ENCODE measurements at regions not wholly inside any gene's neighbourhood (a gene's known extent, or its start where the extent isn't known, plus 50 kb on each side); places are given as distances from the start of the nearest gene placed in this dataset.

DNA sequence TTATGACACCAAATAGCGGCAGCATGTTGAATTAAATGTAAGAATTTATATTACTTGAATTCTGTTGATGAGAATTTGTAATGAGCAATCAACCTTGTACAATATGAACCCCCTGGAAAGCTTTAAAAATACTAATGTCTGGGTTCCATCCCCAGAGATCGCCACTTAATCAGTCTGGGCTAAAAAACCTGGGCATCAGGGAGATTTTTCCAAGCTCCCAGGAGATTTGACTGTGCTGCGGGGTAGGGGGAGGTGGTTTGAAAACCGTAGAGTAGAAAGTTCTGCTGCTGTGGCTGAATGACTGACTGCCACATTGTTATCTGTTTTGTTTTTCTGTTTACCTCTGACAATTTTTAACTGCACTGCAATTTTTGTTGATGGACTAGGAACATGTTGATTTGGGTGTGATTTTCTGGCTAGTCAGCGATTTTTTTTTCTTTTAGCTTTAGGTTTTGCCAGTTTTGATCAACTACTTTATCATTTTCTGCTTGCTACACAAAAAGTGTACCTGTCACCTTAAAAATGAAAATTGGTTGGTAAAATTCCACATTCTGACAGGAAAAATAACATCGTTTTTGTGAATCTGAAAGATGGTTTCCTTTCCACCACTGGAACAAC lies 79.3 kb downstream of the PCTP start:
- Histone ChIP-seq H3K27ac (no peak overlapping the region), H3K4me3 (no peak overlapping the region), H3K27me3 (no peaks in the 10 kb centered on the region), H3K9me3 (no peaks in the 10 kb centered on the region), H3K4me1 (no peaks in the 10 kb centered on the region), H3K36me3 (no peaks in the 10 kb centered on the region)
- DNase-seq (ENCODE audit: low spot score in 2 of 2), result no peak
- intact Hi-C loops (cut with DNase I), result no loop called here
- TF ChIP-seq, protein P1, sequence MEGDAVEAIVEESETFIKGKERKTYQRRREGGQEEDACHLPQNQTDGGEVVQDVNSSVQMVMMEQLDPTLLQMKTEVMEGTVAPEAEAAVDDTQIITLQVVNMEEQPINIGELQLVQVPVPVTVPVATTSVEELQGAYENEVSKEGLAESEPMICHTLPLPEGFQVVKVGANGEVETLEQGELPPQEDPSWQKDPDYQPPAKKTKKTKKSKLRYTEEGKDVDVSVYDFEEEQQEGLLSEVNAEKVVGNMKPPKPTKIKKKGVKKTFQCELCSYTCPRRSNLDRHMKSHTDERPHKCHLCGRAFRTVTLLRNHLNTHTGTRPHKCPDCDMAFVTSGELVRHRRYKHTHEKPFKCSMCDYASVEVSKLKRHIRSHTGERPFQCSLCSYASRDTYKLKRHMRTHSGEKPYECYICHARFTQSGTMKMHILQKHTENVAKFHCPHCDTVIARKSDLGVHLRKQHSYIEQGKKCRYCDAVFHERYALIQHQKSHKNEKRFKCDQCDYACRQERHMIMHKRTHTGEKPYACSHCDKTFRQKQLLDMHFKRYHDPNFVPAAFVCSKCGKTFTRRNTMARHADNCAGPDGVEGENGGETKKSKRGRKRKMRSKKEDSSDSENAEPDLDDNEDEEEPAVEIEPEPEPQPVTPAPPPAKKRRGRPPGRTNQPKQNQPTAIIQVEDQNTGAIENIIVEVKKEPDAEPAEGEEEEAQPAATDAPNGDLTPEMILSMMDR (IDR thresholded peaks at IDR 0.05), result no peak

DNA sequence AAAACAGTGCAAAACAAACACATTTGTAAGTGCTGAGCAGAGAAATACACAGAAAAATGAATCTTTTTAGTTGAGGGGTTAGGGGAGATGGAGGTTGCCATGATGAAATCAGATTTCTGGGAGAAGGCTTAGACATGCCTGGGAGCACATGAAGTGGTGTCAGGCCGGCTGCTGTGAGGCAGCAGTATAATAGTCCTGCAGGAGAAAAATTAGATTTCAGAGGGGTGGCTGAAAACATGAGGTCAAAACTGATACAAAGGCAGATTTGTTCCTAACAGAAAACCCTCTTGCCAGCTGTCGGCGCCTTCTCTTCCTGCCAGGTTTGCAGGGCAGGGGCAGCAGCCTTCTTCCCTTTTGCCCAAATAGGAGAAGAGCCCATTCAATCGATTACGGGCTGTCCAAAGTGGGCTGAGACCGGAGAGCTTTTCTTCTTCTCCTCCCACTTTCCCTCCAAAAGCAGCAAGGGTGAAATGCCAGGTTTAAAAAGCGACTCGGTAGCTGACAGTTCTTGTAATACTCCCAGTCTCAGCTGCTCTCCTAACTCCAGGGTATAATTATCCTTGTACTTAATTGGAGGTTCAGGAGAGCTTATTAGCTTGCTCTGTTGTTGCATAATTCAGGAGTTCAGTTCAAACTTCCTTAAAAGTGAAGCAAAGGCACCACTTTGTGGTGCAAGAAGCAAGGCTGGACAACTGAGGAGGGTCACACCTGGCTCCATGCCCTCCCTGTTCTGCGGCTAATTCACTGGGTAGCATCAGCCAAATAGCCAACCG lies 80.0 kb downstream of the PCTP start:
- no peaks in the 10 kb centered on the region for H3K4me1 ChIP-seq
- no peak overlapping the region for H3K4me3 ChIP-seq
- TF ChIP-seq, protein P1 (IDR thresholded peaks at IDR 0.05), result no peak
- intact Hi-C loops (cut with DNase I), result no loop called here
- H3K9me3 ChIP-seq, result no peaks in the 10 kb centered on the region
- H3K27me3 ChIP-seq, result no peaks in the 10 kb centered on the region
- H3K36me3 ChIP-seq, result no peaks in the 10 kb centered on the region
- no peak overlapping the region for H3K27ac ChIP-seq
- DNase-seq (ENCODE audit: low spot score in 2 of 2), result no peak

DNA sequence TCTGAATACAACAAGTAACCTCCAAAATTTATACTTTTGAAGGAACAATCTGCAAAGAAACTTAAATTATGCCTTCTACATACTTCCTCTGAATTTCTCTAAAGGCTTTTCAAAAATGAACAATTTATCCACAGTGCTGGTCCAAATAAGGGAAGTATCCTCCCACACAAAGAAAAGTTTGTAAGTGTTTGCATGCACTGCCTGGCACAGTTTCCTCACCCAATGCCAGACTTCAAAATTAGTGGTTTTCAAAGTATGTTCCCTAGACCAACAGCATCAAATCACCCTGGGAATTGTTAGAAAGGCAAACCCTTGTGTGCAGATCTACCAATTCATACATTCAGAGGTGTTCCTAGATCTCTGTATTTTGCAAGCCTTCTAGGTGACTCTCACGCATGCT lies 82.5 kb downstream of the PCTP start:
- H3K27me3 ChIP-seq, result no peaks in the 10 kb centered on the region
- no peaks in the 10 kb centered on the region for H3K4me1 ChIP-seq
- no peak overlapping the region for H3K27ac ChIP-seq
- DNase-seq (ENCODE audit: low spot score in 2 of 2), result no peak
- H3K9me3 ChIP-seq, result no peaks in the 10 kb centered on the region
- TF ChIP-seq, protein P1 (IDR thresholded peaks at IDR 0.05), result no peak
- intact Hi-C loops (cut with DNase I), result no loop called here
- H3K36me3 ChIP-seq, result no peaks in the 10 kb centered on the region
- H3K4me3 ChIP-seq, result no peak overlapping the region

DNA sequence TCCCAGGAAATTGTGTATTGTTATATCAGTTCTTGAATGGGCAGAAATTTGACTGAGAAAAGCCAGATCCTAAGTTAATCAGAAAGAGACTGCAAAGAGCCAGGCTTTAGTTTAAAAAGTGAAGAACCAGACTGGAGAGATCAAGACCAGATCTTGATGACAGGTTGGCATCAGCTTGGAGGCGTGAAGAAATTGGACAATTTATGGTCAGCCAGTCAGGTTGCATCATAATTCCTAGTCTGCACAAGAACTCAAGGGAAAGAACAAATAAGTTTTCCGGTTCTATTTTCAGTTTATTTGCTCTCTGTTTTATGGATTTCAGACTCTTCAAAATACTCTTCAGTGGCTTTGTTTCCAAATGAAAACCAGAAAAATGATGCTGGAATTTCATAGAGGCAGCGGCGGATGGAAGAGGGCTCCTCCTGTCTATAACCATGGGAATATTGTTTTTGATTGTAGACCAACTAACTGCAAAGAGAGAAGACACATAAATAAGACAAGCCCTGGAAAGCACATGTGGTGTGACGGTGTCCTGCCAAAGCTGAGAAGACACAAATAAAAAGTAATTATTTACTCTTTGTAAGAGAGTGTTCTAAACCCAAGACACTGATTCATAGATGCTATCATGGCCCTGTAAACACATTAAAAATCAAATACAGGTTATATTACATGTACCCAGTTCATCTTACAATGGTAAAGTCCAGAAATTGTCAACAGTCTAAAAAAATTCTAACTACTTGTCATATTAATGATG lies 91.7 kb downstream of the PCTP start:
- Histone ChIP-seq H3K27me3 (no peaks in the 10 kb centered on the region), H3K36me3 (no peaks in the 10 kb centered on the region), H3K9me3 (no peaks in the 10 kb centered on the region), H3K4me3 (no peak overlapping the region), H3K4me1 (peaks cover 0 to 2% of the 10 kb centered on the region in 2 donors), H3K27ac (no peak overlapping the region)
- TF ChIP-seq, protein P1 (IDR thresholded peaks at IDR 0.05), result no peak
- DNase-seq (ENCODE audit: low spot score in 2 of 2), result no peak
- intact Hi-C loops (cut with DNase I), result no loop called here

DNA sequence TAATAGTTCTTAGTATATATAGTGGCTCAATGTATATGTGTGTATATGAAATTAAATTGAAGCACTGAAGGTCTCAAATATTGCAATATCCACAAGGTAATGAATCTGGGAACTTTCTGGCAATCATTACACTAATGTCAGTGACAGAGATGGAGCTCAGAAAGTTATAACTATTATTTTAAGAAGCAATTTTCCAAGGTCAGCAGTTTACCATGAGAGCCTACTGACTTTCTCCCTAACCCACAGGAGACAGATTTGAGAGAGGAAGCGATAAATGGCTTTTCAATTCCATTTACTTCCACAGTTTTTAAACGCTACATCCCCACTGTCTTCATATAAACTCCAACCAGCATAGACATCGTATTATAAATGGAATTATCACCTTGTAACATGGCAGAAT lies 92.9 kb downstream of the PCTP start:
- no peaks in the 10 kb centered on the region for H3K36me3 ChIP-seq
- H3K4me1 ChIP-seq, result peaks cover 0 to 2% of the 10 kb centered on the region in 2 donors
- H3K9me3 ChIP-seq, result no peaks in the 10 kb centered on the region
- no peaks in the 10 kb centered on the region for H3K27me3 ChIP-seq
- H3K27ac ChIP-seq, result no peak overlapping the region
- TF ChIP-seq, protein P1 (IDR thresholded peaks at IDR 0.05), result no peak
- intact Hi-C loops (cut with DNase I), result no loop called here
- H3K4me3 ChIP-seq, result no peak overlapping the region
- DNase-seq (ENCODE audit: low spot score in 2 of 2), result no peak

All from ascending aorta (tissue), 2 donors.